ENCODE measurements at regions not wholly inside any gene's neighbourhood (a gene's known extent, or its start where the extent isn't known, plus 50 kb on each side); places are given as distances from the start of the nearest gene placed in this dataset.

DNA sequence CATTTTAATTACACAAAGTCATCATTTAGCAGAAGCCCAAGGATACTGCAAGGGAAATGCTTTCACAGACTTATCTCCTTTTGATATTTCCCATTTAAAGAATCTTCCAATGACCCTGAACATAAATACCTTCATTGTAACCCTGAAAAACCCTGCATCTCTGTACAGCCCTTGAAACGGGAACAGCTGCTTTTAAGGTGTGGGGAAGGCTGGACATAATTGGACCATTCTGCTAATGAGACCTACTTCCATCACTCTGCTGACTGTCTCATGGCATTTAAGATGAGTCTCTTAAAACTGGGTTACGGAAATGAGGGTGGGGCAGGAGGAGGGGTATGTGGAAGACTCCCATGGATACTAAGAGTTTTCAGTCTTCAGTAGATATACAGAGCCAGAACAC is 485.8 kb downstream of the BRINP1 start:
- no peak for TF ChIP-seq POLR2A (IDR thresholded peaks at IDR 0.05; ENCODE audit: extremely low read depth, insufficient read length)
- TF ChIP-seq, protein P1, sequence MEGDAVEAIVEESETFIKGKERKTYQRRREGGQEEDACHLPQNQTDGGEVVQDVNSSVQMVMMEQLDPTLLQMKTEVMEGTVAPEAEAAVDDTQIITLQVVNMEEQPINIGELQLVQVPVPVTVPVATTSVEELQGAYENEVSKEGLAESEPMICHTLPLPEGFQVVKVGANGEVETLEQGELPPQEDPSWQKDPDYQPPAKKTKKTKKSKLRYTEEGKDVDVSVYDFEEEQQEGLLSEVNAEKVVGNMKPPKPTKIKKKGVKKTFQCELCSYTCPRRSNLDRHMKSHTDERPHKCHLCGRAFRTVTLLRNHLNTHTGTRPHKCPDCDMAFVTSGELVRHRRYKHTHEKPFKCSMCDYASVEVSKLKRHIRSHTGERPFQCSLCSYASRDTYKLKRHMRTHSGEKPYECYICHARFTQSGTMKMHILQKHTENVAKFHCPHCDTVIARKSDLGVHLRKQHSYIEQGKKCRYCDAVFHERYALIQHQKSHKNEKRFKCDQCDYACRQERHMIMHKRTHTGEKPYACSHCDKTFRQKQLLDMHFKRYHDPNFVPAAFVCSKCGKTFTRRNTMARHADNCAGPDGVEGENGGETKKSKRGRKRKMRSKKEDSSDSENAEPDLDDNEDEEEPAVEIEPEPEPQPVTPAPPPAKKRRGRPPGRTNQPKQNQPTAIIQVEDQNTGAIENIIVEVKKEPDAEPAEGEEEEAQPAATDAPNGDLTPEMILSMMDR (IDR thresholded peaks at IDR 0.05; ENCODE audit: low read depth, low read length): no peak
